NCI-H510A (cell line): ENCODE measurements at regions not wholly inside any gene's neighbourhood (a gene's known extent, or its start where the extent isn't known, plus 50 kb on each side); places are given as distances from the start of the nearest gene placed in this dataset.
"Not testable (repeated sequence)": the region's sequence is repeated elsewhere in the genome, so short reads cannot be mapped to it uniquely, and the experiment has no call there.

Source experiments
- DNase-seq: peaks from one replicate; lab custom pipeline; 2025; lab: John Stamatoyannopoulos, UW

DNA sequence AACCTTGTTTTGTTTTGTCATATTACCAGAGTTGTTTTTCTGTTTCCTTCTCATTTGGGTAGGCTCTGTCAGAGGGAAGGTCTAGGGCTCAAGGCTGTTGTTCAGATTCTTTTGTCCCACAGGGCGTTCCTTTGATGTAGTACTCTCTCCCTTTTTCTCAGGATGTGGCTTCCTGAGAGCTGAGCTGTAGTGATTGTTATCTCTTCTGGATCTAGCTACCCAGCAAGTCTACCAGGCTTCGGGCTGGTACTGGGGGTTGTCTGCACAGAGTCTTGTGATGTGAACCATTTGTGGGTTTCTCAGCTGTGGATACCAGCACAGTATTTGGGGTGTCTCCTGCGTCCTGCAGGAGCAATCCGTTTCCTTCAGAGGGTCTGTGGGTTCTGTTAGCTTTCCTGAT, 74.2 kb upstream of the GNG12 start:
- not testable (repeated sequence) for DNase-seq

- DNase-seq, result not testable (repeated sequence)
These were observed 72.7 kb upstream of the GNG12 start for GRCh38 chr1:67906015-67906414.

DNA sequence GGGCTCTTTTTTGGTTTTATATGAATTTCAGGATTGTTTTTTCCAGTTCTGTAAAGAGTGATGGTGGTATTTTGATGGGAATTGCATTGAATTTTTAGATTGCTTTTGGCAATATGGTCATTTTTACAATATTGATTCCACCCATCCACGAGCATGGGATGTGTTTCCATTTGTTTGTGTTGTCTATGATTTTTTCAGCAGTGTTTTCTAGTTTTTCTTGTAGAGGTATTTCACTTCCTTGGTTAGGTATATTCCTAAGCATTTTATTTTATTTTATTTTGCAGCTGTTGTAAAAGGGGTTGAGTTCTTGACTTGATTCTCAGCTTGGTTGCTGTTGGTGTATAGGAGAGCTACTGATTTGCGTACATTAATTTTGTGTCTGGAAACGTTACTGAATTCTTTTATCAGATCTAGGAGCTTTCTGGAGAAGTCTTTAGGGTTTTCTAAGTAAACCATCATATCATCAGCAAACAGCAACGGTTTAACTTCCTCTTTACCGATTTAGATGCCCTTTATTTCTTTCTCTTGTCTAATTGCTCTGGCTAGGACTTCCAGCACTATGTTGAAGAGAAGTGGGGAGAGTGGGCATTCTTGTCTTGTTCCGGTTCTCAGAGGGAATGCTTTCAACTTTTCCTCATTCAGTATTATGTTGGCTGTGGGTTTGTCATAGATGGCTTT, 69.4 kb upstream of the GNG12 start:
- DNase-seq, result not testable (repeated sequence)

DNA sequence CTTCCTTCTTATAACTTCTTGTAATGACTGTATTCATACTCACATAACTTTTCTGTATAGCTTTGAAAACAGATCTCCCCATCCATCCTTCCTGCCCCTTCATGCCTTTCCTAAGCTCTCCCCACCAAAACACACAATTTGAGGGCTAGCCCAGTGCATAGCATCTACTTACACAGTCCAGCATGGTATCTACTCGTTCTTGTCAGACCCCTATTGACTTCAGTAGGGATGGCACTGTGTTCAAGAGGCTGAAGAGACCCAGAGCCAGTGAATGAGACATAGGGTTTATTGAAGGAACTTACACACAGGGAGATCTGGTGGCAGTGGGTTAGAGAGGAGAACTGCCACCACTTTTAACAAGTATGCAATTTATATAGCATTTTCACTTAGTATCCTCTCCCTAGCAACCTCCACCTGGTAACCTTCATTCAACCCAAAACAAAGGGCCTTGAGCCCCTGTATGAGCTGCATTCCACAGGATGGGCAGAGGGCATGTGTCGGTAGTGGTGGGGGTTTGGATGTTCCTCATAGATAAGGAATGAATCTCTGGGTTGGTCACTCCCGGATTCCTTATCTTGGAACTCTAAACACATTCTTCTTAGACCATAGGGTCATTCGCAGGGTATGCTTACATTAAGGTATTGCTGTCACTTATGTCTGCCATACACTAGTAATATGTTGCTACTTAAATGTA, 64.9 kb upstream of the GNG12 start:
- no peak for DNase-seq

DNA sequence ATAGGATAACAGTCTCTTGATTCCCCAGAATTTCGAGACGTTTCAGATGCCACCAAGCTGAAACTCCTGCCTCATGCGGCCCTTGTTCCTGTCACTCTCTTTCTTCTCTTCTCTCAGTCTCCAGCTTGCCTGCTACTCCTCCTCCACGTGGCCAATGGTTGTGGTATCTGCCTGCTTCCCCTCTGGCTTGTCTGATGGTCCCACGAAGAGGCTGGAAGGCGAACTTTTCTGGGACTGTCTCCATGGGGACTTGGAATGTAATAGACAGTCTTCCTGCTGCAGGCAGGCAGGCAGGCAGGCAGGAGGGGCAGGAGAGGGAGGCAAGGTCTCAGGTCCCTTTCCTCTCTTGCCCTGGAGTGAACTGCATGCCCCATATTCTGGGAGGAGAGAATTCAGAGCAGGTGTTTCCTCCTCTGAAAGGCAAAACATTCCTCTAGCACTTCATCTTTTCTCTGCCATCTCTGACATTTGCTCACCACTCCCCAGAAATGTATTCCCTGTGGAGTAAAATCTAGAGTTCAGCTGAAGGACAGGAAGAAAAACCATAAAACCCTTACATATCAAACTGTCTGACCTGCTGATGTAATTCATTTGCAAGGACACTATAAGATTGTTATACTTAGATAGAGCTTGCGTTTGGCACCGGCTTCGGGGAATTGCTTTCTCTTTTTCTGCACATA, 64.1 kb upstream of the GNG12 start:
- DNase-seq, result no peak

- DNase-seq, result no peak
These were observed 63.6 kb upstream of the GNG12 start for GRCh38 chr1:67896826-67897225.

GRCh38 chr1:67894981-67895735, 61.9 kb upstream of the GNG12 start:
- DNase-seq, result no peak

DNA sequence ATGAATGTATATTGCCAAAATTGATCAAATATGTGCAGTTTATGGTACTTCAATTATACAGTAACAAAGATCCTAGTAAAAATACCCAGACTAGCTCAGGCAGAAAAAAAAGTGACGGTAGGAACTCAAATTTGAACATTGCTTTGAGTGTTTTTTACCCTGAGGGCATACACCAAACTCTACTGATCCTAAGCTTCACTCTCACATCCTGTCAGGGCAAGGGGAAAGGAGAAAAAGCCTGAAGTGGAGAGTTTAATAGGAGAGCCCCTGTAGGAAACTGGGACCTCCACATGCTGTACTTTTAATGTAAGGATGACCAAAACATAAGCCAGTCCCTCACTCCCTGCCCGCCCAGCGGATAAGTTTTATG, 59.8 kb upstream of the GNG12 start:
- no peak for DNase-seq

DNA sequence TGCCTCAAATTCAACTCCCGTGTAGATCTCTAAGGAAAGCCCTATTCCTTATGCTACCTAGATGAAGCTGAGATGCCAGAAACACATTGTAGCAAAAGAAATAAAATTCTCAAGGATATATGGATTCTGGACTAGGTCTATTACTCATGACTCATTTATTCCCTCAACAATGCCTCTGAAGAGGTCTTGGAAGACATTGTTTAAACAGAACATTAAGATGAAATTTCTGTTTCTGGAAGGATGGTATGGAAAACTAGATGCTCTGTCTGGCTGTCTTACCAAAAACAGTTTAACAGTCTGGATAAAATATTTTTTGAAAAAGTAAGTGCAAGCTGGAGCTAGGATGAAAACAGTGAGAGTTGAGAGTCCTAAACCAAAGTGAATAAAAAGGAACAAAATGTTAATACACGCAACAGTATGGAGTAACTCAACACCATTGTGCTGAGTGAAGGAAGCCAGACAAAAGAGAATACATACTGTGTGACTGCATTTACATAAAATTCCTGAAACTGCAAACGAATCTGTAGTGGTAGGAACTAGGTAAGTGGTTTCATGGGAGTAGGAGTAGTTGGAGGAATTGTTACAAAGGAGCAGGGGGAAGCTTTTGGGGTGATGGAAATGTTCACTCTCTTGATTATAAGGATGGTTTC, 59.3 kb upstream of the GNG12 start:
- DNase-seq, result no peak

GRCh38 chr1:67890857-67891256, 57.6 kb upstream of the GNG12 start:
- no peak for DNase-seq

- DNase-seq, result no peak
These were observed 56.8 kb upstream of the GNG12 start for GRCh38 chr1:67889953-67890567.

DNA sequence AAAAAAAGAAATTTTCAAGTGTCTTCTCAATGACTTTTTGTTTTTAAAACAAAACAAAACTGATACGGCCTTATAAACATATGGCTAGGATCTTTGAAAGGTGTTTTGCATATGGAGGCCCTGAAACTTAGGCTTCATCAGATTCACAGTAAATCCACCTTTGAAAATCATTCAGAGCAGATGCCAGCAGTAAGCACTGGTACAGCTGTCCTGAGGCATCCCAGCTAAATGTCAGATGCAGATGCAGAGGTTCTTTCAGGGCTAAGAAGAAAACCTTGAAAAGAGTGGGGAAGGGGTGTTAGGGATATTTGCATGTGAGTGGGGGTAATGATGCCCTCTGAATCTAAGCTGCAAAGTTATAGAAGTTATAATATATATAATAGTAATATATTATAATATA, 56.2 kb upstream of the GNG12 start:
- no peak for DNase-seq

DNA sequence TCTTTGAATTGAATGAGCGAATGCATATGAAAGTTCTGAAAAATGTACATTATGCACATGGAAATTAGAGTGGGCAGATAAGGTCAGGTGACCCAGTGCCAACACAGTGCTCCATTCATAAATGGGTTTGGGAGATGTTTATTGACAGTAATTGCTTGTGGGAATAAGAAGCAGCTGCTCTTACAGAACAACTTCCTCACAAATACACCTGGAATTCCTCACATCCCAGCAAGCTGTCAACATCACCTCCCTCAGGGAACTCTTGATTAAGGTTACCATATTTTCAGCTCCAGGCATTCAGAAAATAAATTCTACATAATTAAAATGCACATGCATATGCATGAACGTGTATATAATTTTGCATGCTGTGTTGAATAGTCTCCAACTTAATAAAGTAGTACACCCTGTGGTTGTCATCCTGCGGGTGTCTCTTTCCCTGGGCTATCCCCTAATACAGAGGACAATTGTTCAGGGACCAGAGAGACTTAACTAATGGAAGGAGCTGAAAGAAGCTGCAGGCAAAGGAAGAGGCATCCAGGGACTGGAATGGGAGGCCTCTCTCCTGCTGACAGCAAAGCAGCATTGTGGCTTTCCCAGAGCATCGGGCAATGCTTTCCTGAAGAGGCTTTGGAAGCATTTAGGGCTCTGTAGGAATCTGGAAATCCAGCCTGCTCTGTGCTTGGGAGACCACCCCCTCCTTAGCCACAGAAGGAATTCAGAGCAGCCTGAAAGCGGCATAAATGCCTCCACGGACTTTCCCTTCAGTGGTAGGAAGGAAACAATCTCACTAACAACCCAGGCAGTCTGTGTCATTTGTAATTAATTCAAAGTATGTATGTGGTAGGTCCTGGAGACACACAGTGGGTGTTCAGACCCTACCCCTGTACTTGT, 55.2 kb upstream of the GNG12 start:
- no peak for DNase-seq

- DNase-seq, result no peak
These were observed 53.9 kb upstream of the GNG12 start for GRCh38 chr1:67887146-67887545.

DNA sequence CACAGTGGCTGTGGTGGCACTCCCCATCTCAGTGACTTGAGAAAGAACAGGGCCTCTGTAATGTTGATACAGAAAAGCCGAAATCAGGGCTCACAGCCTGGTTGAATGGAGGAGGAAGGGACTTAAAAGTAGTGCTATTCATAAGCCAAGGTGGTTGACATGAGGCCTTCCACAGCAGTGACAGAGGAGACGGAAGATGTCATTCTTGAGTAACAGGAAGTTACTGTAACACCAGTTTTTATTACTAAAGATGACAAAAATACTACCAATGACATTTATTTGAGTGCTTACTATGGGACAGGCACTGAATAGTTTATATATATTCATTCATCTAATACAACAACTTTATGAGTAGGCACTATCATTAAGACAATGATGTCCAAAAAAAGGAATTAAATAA, 52.8 kb upstream of the GNG12 start:
- no peak for DNase-seq

DNA sequence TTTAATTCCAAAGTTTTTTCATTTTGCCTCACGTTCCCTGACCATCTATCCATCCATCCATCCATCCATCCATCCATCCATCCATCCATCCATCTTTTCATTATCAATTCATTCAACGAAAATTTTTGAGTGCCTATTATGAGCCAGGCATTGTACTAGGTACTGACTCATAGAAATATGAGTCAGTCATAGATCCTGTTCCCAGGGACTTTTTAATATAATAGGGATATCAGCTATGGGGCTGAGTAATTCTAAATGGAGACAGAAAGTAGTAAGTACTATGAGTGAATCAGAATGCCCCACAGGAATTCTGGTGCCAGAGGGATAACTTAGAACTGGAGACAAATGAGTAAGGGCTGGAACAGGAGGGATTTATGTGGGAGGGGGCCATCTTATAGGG, 49.8 kb upstream of the GNG12 start:
- no peak for DNase-seq
